Breast epithelium (tissue), 3 donors: ENCODE measurements at regions not wholly inside any gene's neighbourhood (a gene's known extent, or its start where the extent isn't known, plus 50 kb on each side); places are given as distances from the start of the nearest gene placed in this dataset.

Experiments
- POLR2A ChIP-seq: fragments of 450-650 bp; IDR thresholded peaks from one replicate; pipeline ENCODE4 v1.6.1; 2016; ENCODE audit warnings: antibody characterized with exemption, mild to moderate bottlenecking, moderate library complexity
- TF ChIP-seq, protein P1 (sequence below), 3 donors: fragments of 450-650 bp; IDR thresholded peaks; one replicate each; pipeline ENCODE4 v1.5.1; 2016 to 2017; ENCODE audit warnings: antibody characterized with exemption in 3 of 3, mild to moderate bottlenecking in 3 of 3, moderate library complexity in 3 of 3

DNA sequence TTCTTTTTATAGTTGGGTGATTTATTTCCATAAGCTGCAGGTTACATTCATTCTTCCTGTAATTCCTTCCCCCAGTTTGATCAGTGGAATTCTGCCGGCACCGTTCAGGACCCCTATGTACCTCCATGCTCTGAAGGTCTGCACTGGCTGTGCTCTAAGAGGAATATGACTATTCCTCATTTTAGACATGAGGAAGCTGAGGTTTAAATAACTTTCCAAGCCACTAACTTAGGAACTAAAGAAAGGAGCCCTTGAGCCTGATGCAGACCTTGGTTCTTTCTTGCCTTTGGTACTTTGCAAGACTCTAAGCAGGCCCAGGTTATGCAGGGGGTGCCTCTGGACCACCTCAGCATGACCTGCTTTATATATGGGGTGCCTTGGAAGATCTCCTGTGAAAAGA is 318.5 kb downstream of the QKI start:
- no peak for TF ChIP-seq POLR2A
- TF ChIP-seq, protein P1, sequence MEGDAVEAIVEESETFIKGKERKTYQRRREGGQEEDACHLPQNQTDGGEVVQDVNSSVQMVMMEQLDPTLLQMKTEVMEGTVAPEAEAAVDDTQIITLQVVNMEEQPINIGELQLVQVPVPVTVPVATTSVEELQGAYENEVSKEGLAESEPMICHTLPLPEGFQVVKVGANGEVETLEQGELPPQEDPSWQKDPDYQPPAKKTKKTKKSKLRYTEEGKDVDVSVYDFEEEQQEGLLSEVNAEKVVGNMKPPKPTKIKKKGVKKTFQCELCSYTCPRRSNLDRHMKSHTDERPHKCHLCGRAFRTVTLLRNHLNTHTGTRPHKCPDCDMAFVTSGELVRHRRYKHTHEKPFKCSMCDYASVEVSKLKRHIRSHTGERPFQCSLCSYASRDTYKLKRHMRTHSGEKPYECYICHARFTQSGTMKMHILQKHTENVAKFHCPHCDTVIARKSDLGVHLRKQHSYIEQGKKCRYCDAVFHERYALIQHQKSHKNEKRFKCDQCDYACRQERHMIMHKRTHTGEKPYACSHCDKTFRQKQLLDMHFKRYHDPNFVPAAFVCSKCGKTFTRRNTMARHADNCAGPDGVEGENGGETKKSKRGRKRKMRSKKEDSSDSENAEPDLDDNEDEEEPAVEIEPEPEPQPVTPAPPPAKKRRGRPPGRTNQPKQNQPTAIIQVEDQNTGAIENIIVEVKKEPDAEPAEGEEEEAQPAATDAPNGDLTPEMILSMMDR (IDR thresholded peaks at IDR 0.05), result no peak
